Stomach (tissue), 4 donors: ENCODE measurements at regions not wholly inside any gene's neighbourhood (a gene's known extent, or its start where the extent isn't known, plus 50 kb on each side); places are given as distances from the start of the nearest gene placed in this dataset.

Source experiments
- CTCF ChIP-seq, 7 experiments: fragments of 450-650 bp in 4 of 7; fragments of 200-600 bp in 3 of 7; sonication (generic) in 3 of 7; IDR thresholded peaks; one replicate each; pipeline ENCODE4 v1.5.1; 2016 to 2019; ENCODE audit warnings: antibody characterized with exemption in 7 of 7, control low read depth in 2 of 7, mild to moderate bottlenecking in 1 of 7
- EP300 ChIP-seq: sonication (generic); formaldehyde crosslinking; IDR thresholded peaks from one replicate; pipeline ENCODE4 v1.6.1; 2017; ENCODE audit warnings: antibody characterized with exemption
- POLR2A ChIP-seq, 4 donors: fragments of 450-650 bp; IDR thresholded peaks; one replicate each; pipeline ENCODE4 v1.6.1; 2016; ENCODE audit warnings: antibody characterized with exemption in 4 of 4, control low read depth in 2 of 4, mild to moderate bottlenecking in 1 of 4, moderate library complexity in 1 of 4
- POLR2AphosphoS5 ChIP-seq, 3 donors: sonication (generic); formaldehyde crosslinking; IDR thresholded peaks; one replicate each; pipeline ENCODE4 v1.6.1; 2016; ENCODE audit warnings: antibody characterized with exemption in 3 of 3

GRCh38 chr10:44262551-44263251 is 122.2 kb downstream of the CXCL12 start:
- no peak for TF ChIP-seq CTCF (IDR thresholded peaks at IDR 0.05)
- TF ChIP-seq POLR2A (IDR thresholded peaks at IDR 0.05): no peak
- TF ChIP-seq POLR2AphosphoS5 (IDR thresholded peaks at IDR 0.05): no peak
- no peak for TF ChIP-seq EP300
